Neural cell (in vitro differentiated cells): ENCODE measurements at regions not wholly inside any gene's neighbourhood (a gene's known extent, or its start where the extent isn't known, plus 50 kb on each side); places are given as distances from the start of the nearest gene placed in this dataset.

ENCODE experiments used
- CTCF ChIP-seq: fragments of 450-650 bp; IDR thresholded peaks from 2 replicates; pipeline ENCODE4 v1.5.1; 2014; ENCODE audit warnings: antibody characterized with exemption, mild to moderate bottlenecking, moderate library complexity; ENCODE audit not compliant: poor library complexity, severe bottlenecking
- EP300 ChIP-seq: fragments of 450-650 bp; conservative IDR thresholded peaks from 2 replicates; pipeline ENCODE4 v1.6.1; 2014; ENCODE audit warnings: antibody characterized with exemption, mild to moderate bottlenecking, moderate library complexity; ENCODE audit not compliant: poor library complexity, severe bottlenecking
- MXI1 ChIP-seq: fragments of 450-650 bp; conservative IDR thresholded peaks from 2 replicates; pipeline ENCODE4 v1.6.1; 2014; ENCODE audit warnings: antibody characterized with exemption, mild to moderate bottlenecking; ENCODE audit not compliant: poor library complexity, severe bottlenecking
- POLR2AphosphoS5 ChIP-seq: IDR thresholded peaks from 2 replicates; pipeline ENCODE4 v1.6.1; 2012
- RAD21 ChIP-seq: fragments of 450-650 bp; conservative IDR thresholded peaks from 2 replicates; pipeline ENCODE4 v1.6.1; 2014; ENCODE audit warnings: antibody characterized with exemption, mild to moderate bottlenecking, moderate library complexity
- SMC3 ChIP-seq: fragments of 450-650 bp; conservative IDR thresholded peaks from 2 replicates; pipeline ENCODE4 v1.6.1; 2014; ENCODE audit warnings: antibody characterized with exemption, mild to moderate bottlenecking, moderate library complexity; ENCODE audit not compliant: poor library complexity
- TF ChIP-seq, protein P1 (sequence below): IDR thresholded peaks from 2 replicates; pipeline ENCODE4 v1.6.1; 2012; ENCODE audit warnings: borderline replicate concordance

GRCh38 chr2:129318581-129319421 lies 660.7 kb upstream of the RAB6C start:
- TF ChIP-seq CTCF (no peak), MXI1 (no peak), RAD21 (no peak), POLR2AphosphoS5 (no peak), SMC3 (no peak), EP300 (no peak)
- TF ChIP-seq, protein P1, sequence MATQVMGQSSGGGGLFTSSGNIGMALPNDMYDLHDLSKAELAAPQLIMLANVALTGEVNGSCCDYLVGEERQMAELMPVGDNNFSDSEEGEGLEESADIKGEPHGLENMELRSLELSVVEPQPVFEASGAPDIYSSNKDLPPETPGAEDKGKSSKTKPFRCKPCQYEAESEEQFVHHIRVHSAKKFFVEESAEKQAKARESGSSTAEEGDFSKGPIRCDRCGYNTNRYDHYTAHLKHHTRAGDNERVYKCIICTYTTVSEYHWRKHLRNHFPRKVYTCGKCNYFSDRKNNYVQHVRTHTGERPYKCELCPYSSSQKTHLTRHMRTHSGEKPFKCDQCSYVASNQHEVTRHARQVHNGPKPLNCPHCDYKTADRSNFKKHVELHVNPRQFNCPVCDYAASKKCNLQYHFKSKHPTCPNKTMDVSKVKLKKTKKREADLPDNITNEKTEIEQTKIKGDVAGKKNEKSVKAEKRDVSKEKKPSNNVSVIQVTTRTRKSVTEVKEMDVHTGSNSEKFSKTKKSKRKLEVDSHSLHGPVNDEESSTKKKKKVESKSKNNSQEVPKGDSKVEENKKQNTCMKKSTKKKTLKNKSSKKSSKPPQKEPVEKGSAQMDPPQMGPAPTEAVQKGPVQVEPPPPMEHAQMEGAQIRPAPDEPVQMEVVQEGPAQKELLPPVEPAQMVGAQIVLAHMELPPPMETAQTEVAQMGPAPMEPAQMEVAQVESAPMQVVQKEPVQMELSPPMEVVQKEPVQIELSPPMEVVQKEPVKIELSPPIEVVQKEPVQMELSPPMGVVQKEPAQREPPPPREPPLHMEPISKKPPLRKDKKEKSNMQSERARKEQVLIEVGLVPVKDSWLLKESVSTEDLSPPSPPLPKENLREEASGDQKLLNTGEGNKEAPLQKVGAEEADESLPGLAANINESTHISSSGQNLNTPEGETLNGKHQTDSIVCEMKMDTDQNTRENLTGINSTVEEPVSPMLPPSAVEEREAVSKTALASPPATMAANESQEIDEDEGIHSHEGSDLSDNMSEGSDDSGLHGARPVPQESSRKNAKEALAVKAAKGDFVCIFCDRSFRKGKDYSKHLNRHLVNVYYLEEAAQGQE: no peak
